Muscle layer of colon (tissue), 2 donors: ENCODE measurements at regions not wholly inside any gene's neighbourhood (a gene's known extent, or its start where the extent isn't known, plus 50 kb on each side); places are given as distances from the start of the nearest gene placed in this dataset.

Source experiments
- H3K27ac ChIP-seq: one replicate; pipeline ENCODE4 v1.7.0; 2013; ENCODE audit warnings: low read depth, mild to moderate bottlenecking, low read length, moderate library complexity
- H3K27me3 ChIP-seq, 2 donors: one replicate each; pipeline ENCODE4 v1.7.0; 2013; ENCODE audit warnings: low read length in 2 of 2, mild to moderate bottlenecking in 2 of 2; ENCODE audit not compliant: insufficient read depth in 2 of 2, control insufficient read depth in 1 of 2
- H3K36me3 ChIP-seq: one replicate; pipeline ENCODE4 v1.7.0; 2013; ENCODE audit warnings: mild to moderate bottlenecking, low read length; ENCODE audit not compliant: insufficient read depth
- H3K4me1 ChIP-seq: one replicate; pipeline ENCODE4 v1.7.0; 2013; ENCODE audit warnings: mild to moderate bottlenecking, low read length; ENCODE audit not compliant: insufficient read depth
- H3K4me3 ChIP-seq, 2 donors: one replicate each; pipeline ENCODE4 v1.7.0; 2013; ENCODE audit warnings: low read length in 2 of 2, low read depth in 1 of 2, mild to moderate bottlenecking in 1 of 2, moderate library complexity in 1 of 2
- H3K9ac ChIP-seq: one replicate; pipeline ENCODE4 v1.7.0; 2013; ENCODE audit warnings: low read length
- H3K9me3 ChIP-seq: one replicate; pipeline ENCODE4 v1.7.0; 2013; ENCODE audit warnings: mild to moderate bottlenecking, low read length
- donor health status: abdominal sarcoma.
- donor health status: Adenocarcinoma of cecum.

DNA sequence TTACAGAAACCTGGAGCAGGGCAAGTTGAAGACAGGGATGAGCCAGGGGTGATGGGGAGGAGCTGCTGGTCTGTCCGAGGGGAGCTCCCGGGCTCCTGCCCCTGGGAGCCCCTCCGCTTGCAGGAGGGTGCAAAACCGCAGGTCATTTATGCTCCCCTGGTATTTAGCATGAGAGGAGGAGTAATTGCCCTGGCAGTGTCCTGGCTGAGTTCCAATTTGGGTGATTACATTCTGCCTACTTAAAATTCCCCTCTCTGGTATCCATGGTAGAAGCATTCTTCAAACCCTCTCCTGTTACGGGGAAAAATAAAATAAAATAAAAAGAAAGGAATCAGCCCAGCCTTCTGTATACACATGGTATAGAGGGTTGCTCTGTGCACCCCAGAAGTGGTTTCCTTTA, 61.7 kb upstream of the VRK1 start:
- H3K27ac ChIP-seq: no peak overlapping the region
- no peak overlapping the region for H3K9ac ChIP-seq
- no peaks in the 10 kb centered on the region for H3K36me3 ChIP-seq
- H3K4me3 ChIP-seq: no peak overlapping the region
- no peaks in the 10 kb centered on the region for H3K9me3 ChIP-seq
- H3K27me3 ChIP-seq: peaks cover 26 to 27% of the 10 kb centered on the region in 2 donors
- H3K4me1 ChIP-seq: no peaks in the 10 kb centered on the region

DNA sequence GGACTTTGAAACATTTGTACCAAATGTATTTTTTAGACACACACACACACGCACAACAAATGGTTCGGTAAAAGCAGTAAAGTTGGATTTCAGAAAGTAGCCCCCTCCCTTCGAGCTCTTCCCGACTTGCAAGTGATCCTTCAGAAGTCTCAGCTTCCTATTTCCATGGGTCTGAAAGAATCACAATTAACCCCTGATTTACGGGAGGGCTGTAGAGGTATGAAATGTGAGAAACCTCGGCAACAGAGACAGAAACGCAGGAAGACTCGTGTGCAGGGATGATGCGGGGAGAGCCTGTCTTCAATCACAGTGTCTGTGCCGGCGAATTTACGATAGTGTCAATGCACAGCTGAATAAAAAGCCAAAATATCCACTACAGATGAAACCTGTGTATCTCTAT, 60.7 kb upstream of the VRK1 start:
- Histone ChIP-seq H3K4me3 (no peak overlapping the region), H3K4me1 (peaks cover 3% of the 10 kb centered on the region), H3K27ac (no peak overlapping the region), H3K9me3 (no peaks in the 10 kb centered on the region), H3K9ac (no peak overlapping the region), H3K36me3 (no peaks in the 10 kb centered on the region), H3K27me3 (peaks cover 27 to 35% of the 10 kb centered on the region in 2 donors)

DNA sequence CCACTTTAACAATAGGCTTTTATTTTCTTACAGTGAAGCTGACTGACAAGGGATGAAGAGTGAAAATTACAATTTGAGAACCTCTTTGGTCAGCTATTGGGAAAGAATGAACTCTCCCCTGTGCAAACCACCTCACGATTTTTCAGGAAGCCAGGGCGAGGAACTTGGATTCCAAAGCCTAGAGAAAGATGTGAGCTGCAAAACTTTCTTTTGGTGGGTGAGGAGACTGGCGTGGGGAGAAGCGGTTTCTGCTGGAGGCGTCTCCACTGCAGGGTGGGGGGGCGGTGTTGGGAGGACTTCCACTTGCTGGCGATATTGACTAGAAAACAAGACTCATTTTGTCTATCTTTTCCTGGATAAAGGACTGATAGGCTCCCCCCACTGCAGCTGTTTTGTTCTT, 59.3 kb upstream of the VRK1 start:
- Histone ChIP-seq H3K36me3 (no peaks in the 10 kb centered on the region), H3K4me3 (no peak overlapping the region), H3K9ac (no peak overlapping the region), H3K27me3 (peaks cover 27 to 46% of the 10 kb centered on the region in 2 donors), H3K4me1 (peaks cover 3% of the 10 kb centered on the region), H3K27ac (no peak overlapping the region), H3K9me3 (no peaks in the 10 kb centered on the region)

DNA sequence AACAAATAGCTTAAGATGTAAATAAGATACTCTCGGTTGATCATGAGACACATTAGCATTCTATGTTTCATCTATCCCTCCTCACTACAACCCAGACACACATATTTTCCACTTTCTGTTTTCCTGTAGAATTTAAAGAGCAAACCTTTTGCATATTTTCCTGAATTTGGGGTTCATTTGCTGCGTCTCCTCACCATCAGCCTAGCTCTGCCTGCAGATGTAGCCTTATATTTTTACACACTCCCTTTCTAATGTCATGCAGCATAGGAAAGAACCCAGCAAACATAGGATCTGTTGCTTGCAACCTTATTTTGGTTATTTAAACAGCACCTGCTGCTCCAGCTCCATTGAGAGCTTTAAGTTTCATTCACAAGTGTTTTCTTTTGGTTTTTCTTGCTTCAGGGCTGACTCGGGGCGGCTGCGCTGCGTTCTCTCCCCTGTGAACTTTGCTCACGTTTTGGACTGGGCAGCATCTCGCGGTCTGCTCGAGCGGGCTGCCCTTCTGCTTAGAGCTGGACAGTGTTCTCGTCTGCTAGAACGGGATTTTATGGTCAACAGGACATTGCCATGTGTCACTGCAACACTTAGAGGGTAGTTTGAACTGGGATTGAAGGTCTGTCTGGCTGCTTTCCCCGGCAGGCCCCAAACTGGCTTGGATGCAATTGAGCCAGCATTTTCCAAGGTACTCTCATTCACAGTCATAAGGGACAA, 57.8 kb upstream of the VRK1 start:
- no peak overlapping the region for H3K9ac ChIP-seq
- no peaks in the 10 kb centered on the region for H3K36me3 ChIP-seq
- H3K4me3 ChIP-seq: no peak overlapping the region
- peaks cover 27 to 46% of the 10 kb centered on the region in 2 donors for H3K27me3 ChIP-seq
- H3K4me1 ChIP-seq: peaks cover 3% of the 10 kb centered on the region
- no peaks in the 10 kb centered on the region for H3K9me3 ChIP-seq
- no peak overlapping the region for H3K27ac ChIP-seq

DNA sequence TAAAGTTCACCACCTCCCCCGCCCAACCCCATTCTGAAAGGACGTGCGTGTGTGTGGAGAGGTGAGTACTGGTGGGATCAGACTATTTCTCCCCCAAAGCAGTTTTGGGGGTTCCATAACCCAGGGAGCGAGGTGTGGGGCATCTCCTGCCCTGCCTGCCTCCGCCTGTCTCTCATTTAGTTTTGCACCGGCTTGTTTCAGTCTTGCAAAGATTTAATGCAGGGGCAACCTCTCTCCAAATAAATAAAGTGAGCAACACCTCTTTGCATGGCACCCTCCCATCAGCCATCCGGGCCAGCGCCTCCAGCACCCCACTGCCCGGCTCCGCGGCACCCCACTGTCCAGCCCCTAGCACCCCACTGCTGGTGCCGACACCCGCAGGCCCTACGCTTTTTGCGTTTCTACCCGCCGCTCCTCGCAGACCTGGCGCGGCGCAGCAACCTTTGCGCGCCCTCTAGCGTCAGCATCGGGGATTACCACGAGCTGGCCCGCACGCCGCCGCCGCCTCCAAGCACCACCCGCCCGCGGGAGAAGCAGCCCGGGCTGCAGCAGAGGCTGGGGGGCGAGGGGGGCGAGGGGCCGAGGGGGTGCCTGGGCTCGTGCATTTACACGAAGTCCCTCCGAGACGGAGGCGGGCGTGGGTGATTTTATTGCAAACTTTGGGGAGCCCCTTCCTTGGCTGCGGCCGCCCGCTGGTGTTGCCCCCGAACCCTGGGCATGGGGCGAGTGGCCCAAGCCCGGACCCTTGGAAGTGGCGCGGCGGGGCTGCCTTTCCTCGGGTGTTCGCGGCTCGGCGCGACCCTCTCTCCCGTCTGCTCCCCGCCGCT, 55.8 kb upstream of the VRK1 start:
- Histone ChIP-seq H3K9ac (no peak overlapping the region), H3K4me3 (peak overlapping the region in 1 of 2 donors; percentile 43), H3K27me3 (peaks cover 21 to 32% of the 10 kb centered on the region in 2 donors)

DNA sequence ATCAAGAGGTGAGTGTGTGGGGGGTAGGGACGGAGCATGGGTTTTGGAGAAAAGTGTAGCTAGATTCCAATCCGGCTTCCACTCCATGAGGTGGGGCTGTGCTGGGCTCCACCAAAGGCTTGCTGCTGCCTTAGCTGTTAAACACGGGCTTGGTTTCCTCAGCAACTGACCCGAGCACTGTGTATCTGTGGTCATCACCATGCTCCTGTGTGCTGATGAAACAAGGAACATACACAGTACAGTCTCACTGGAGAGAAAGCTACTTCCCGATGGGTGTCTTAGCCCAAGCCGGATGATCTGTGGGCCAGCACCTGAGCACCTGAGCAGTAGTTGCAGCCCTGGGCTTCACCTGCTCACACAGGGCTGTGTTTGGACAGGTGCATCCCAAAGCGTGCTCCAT, 52.9 kb upstream of the VRK1 start:
- Histone ChIP-seq H3K9ac (no peak overlapping the region), H3K9me3 (peaks cover 4% of the 10 kb centered on the region), H3K4me3 (no peak overlapping the region), H3K36me3 (no peaks in the 10 kb centered on the region), H3K27me3 (peaks cover 7 to 21% of the 10 kb centered on the region in 2 donors), H3K4me1 (peaks cover 3% of the 10 kb centered on the region), H3K27ac (no peak overlapping the region)

More for the DNA sequence above, 55.8 kb upstream of the VRK1 start:
- Histone ChIP-seq H3K9me3 (peaks cover 4% of the 10 kb centered on the region), H3K4me1 (peaks cover 3% of the 10 kb centered on the region), H3K27ac (no peak overlapping the region), H3K36me3 (no peaks in the 10 kb centered on the region)

DNA sequence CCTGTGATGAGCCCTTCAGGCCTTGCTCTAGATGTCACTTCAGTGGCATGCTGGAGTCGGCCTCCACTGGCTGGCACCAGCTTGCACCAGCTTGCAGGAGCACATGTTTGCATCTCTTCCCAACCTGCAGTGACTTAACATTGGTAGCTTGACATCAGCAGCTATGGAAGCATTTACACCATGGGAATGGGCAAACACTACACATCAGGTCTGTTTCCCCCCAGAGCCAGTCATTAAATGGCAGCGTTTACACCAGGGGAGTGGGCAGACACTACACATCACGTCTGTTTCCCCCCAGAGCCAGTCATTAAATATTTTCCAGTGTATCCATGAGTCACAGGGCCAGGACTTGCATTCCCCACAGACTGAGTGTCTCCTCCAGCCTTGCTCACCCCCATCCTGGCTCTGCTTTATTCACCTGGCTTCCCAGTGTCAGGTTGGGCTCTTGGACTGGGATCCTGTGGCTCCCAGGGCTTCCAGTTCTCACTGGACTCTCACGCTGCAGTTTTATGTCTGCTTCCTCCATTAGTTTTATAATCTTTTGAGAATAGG, 51.6 kb upstream of the VRK1 start:
- H3K27me3 ChIP-seq: peaks cover 0 to 19% of the 10 kb centered on the region in 2 donors
- H3K27ac ChIP-seq: no peak overlapping the region
- no peaks in the 10 kb centered on the region for H3K36me3 ChIP-seq
- H3K4me1 ChIP-seq: peaks cover 3% of the 10 kb centered on the region
- H3K9me3 ChIP-seq: peaks cover 4% of the 10 kb centered on the region
- no peak overlapping the region for H3K9ac ChIP-seq
- H3K4me3 ChIP-seq: no peak overlapping the region

DNA sequence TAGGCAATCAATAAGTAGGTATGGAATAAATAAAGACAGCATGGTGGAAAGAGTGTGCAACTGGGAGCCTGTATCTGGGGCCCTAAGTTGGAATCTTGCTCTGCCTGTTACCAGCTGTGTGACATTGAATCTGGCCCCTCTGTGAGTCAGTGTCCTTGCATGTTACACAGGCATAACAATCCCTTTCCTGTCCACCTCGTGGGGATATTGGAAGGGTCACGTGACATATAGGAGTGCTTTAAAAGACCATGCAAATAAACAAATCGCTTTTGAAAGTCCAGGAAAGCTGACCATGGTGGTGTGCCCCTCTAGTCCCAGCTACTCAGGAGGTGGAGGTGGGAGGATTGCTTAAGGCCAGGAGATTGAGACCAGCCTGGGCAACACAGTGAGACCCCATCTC, 51.1 kb upstream of the VRK1 start:
- no peak overlapping the region for H3K27ac ChIP-seq
- peaks cover 0 to 13% of the 10 kb centered on the region in 2 donors for H3K27me3 ChIP-seq
- H3K4me1 ChIP-seq: peaks cover 1% of the 10 kb centered on the region
- peaks cover 4% of the 10 kb centered on the region for H3K9me3 ChIP-seq
- no peak overlapping the region for H3K4me3 ChIP-seq
- no peak overlapping the region for H3K9ac ChIP-seq
- no peaks in the 10 kb centered on the region for H3K36me3 ChIP-seq

DNA sequence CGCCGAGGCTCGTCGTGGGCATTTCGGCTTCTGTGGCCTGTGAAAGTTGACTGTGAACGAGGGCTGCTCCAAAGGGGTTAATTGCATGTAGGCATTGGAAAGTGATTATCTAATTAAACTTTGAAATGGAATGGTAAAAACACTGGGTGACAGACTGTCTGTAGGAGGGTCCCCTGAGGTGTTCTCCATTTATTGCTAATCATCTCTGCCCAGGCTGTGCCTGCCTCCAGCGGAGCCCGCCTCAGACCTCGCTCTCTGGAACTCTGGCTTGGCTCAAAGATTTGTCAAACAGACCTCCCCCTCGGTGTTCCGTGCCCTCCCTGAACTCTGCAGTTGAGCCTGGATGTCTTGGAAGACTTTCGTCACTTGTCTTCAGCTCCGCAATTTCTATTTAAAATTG, 50.2 kb upstream of the VRK1 start:
- no peak overlapping the region for H3K4me3 ChIP-seq
- no peak overlapping the region for H3K27ac ChIP-seq
- H3K9ac ChIP-seq: no peak overlapping the region
- no peaks in the 10 kb centered on the region for H3K36me3 ChIP-seq
- peaks cover 0 to 5% of the 10 kb centered on the region in 2 donors for H3K27me3 ChIP-seq
- H3K4me1 ChIP-seq: no peaks in the 10 kb centered on the region
- H3K9me3 ChIP-seq: peaks cover 4% of the 10 kb centered on the region
